SU-DHL-6 (cell line): ENCODE measurements at regions not wholly inside any gene's neighbourhood (a gene's known extent, or its start where the extent isn't known, plus 50 kb on each side); places are given as distances from the start of the nearest gene placed in this dataset.

ENCODE experiments used
- EZH2phosphoT487 ChIP-seq: fragments of 200-600 bp; sonication (generic), shearing (Covaris generic); conservative IDR thresholded peaks from 2 replicates; pipeline ENCODE4 v1.6.1; 2018; ENCODE audit warnings: mild to moderate bottlenecking, antibody characterized with exemption, low read length, moderate library complexity, mixed read lengths
- TF ChIP-seq, protein P1 (sequence below): fragments of 200-600 bp; sonication (generic); IDR thresholded peaks from one replicate; pipeline ENCODE4 v1.5.1; 2017; ENCODE audit warnings: antibody characterized with exemption, mild to moderate bottlenecking, low read length, moderate library complexity; ENCODE audit not compliant: insufficient read depth, poor library complexity, severe bottlenecking

DNA sequence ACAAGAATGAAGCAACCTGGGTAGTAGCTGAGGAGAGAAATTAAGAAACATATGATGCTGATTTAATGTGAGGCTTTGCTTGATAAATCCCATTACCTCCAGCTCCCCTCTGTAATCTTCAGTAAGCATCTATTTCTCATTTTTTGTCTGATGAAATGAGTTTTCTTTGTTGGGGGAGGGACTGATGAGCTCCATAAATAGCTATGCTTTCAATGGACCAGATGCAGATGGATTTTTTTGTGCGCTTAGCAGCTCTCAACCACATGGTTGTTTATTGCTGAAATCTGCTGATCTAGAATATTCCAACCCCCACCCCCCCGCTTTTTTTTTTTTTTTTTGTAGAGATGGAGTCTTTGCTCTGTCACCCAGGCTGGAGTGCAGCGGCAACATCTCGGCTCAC, 1082.0 kb downstream of the RAPGEF2 start:
- TF ChIP-seq, protein P1, sequence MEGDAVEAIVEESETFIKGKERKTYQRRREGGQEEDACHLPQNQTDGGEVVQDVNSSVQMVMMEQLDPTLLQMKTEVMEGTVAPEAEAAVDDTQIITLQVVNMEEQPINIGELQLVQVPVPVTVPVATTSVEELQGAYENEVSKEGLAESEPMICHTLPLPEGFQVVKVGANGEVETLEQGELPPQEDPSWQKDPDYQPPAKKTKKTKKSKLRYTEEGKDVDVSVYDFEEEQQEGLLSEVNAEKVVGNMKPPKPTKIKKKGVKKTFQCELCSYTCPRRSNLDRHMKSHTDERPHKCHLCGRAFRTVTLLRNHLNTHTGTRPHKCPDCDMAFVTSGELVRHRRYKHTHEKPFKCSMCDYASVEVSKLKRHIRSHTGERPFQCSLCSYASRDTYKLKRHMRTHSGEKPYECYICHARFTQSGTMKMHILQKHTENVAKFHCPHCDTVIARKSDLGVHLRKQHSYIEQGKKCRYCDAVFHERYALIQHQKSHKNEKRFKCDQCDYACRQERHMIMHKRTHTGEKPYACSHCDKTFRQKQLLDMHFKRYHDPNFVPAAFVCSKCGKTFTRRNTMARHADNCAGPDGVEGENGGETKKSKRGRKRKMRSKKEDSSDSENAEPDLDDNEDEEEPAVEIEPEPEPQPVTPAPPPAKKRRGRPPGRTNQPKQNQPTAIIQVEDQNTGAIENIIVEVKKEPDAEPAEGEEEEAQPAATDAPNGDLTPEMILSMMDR: no peak
- no peak for TF ChIP-seq EZH2phosphoT487
